ENCODE measurements at regions not wholly inside any gene's neighbourhood (a gene's known extent, or its start where the extent isn't known, plus 50 kb on each side); places are given as distances from the start of the nearest gene placed in this dataset.

- Histone ChIP-seq H3K27me3 (ENCODE audit: insufficient read depth, low read depth, low read length) (no peaks in the 10 kb centered on the region), H3K4me3 (ENCODE audit: low read length) (no peak overlapping the region), H4K20me1 (ENCODE audit: insufficient read depth) (no peaks in the 10 kb centered on the region), H3K9me2 (ENCODE audit: insufficient read depth, low read length) (no peaks in the 10 kb centered on the region), H3F3A (ENCODE audit: insufficient read depth, low read length, poor library complexity, severe bottlenecking) (no peaks in the 10 kb centered on the region), H3K36me3 (ENCODE audit: insufficient read depth, low read length) (no peaks in the 10 kb centered on the region), H2AFZ (ENCODE audit: low read depth, low read length) (no peak overlapping the region), H3K9me3 (ENCODE audit: low read length) (no peaks in the 10 kb centered on the region), H3K9ac (ENCODE audit: low read length) (no peak overlapping the region), H3K79me2 (replicated peaks; ENCODE audit: insufficient read depth, low read length) (no peaks in the 10 kb centered on the region), H3K27ac (ENCODE audit: low read length) (no peak overlapping the region), H3K4me2 (ENCODE audit: low read length) (no peak overlapping the region)
- TF ChIP-seq, protein P1, sequence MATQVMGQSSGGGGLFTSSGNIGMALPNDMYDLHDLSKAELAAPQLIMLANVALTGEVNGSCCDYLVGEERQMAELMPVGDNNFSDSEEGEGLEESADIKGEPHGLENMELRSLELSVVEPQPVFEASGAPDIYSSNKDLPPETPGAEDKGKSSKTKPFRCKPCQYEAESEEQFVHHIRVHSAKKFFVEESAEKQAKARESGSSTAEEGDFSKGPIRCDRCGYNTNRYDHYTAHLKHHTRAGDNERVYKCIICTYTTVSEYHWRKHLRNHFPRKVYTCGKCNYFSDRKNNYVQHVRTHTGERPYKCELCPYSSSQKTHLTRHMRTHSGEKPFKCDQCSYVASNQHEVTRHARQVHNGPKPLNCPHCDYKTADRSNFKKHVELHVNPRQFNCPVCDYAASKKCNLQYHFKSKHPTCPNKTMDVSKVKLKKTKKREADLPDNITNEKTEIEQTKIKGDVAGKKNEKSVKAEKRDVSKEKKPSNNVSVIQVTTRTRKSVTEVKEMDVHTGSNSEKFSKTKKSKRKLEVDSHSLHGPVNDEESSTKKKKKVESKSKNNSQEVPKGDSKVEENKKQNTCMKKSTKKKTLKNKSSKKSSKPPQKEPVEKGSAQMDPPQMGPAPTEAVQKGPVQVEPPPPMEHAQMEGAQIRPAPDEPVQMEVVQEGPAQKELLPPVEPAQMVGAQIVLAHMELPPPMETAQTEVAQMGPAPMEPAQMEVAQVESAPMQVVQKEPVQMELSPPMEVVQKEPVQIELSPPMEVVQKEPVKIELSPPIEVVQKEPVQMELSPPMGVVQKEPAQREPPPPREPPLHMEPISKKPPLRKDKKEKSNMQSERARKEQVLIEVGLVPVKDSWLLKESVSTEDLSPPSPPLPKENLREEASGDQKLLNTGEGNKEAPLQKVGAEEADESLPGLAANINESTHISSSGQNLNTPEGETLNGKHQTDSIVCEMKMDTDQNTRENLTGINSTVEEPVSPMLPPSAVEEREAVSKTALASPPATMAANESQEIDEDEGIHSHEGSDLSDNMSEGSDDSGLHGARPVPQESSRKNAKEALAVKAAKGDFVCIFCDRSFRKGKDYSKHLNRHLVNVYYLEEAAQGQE (IDR thresholded peaks at IDR 0.05; ENCODE audit: borderline replicate concordance), result no peak
- no peak for TF ChIP-seq EP300 (conservative IDR thresholded peaks at IDR 0.05; ENCODE audit: poor library complexity, severe bottlenecking)
- TF ChIP-seq MXI1 (conservative IDR thresholded peaks at IDR 0.05; ENCODE audit: poor library complexity, severe bottlenecking), result no peak
- no peak for TF ChIP-seq EZH2 (IDR thresholded peaks at IDR 0.05; ENCODE audit: borderline replicate concordance, insufficient read depth, low read length, poor library complexity, severe bottlenecking)
- no peak for TF ChIP-seq SMC3 (conservative IDR thresholded peaks at IDR 0.05; ENCODE audit: poor library complexity)
- no peak for TF ChIP-seq CTCF (IDR thresholded peaks at IDR 0.05; ENCODE audit: poor library complexity, severe bottlenecking)
- no peak for TF ChIP-seq TAF1 (IDR thresholded peaks at IDR 0.05; ENCODE audit: low read depth)
- TF ChIP-seq RAD21 (conservative IDR thresholded peaks at IDR 0.05), result no peak
- TF ChIP-seq POLR2AphosphoS5 (IDR thresholded peaks at IDR 0.05), result no peak
Observed at GRCh38 chr4:22997358-22998224, 304.9 kb downstream of the GBA3 start.

- H3K9me2 ChIP-seq (ENCODE audit: insufficient read depth, low read length), result no peaks in the 10 kb centered on the region
- H3K27me3 ChIP-seq (ENCODE audit: insufficient read depth, low read depth, low read length), result no peaks in the 10 kb centered on the region
- H3K9ac ChIP-seq (ENCODE audit: low read length), result no peak overlapping the region
- H3K4me3 ChIP-seq (ENCODE audit: low read length), result no peak overlapping the region
- no peaks in the 10 kb centered on the region for H3F3A ChIP-seq (ENCODE audit: insufficient read depth, low read length, poor library complexity, severe bottlenecking)
- H3K36me3 ChIP-seq (ENCODE audit: insufficient read depth, low read length), result no peaks in the 10 kb centered on the region
- H3K27ac ChIP-seq (ENCODE audit: low read length), result no peak overlapping the region
- TF ChIP-seq MXI1 (conservative IDR thresholded peaks at IDR 0.05; ENCODE audit: poor library complexity, severe bottlenecking), result no peak
- no peak for TF ChIP-seq POLR2AphosphoS5 (IDR thresholded peaks at IDR 0.05)
- TF ChIP-seq SMC3 (conservative IDR thresholded peaks at IDR 0.05; ENCODE audit: poor library complexity), result no peak
- no peak for TF ChIP-seq CTCF (IDR thresholded peaks at IDR 0.05; ENCODE audit: poor library complexity, severe bottlenecking)
- no peak for TF ChIP-seq RAD21 (conservative IDR thresholded peaks at IDR 0.05)
- no peak for TF ChIP-seq EZH2 (IDR thresholded peaks at IDR 0.05; ENCODE audit: borderline replicate concordance, insufficient read depth, low read length, poor library complexity, severe bottlenecking)
- TF ChIP-seq, protein P1 (IDR thresholded peaks at IDR 0.05; ENCODE audit: borderline replicate concordance), result no peak
- no peak for TF ChIP-seq EP300 (conservative IDR thresholded peaks at IDR 0.05; ENCODE audit: poor library complexity, severe bottlenecking)
- no peak for TF ChIP-seq TAF1 (IDR thresholded peaks at IDR 0.05; ENCODE audit: low read depth)
- H3K4me2 ChIP-seq (ENCODE audit: low read length), result no peak overlapping the region
- no peaks in the 10 kb centered on the region for H4K20me1 ChIP-seq (ENCODE audit: insufficient read depth)
- H2AFZ ChIP-seq (ENCODE audit: low read depth, low read length), result no peak overlapping the region
- H3K9me3 ChIP-seq (ENCODE audit: low read length), result no peaks in the 10 kb centered on the region
- H3K79me2 ChIP-seq (replicated peaks; ENCODE audit: insufficient read depth, low read length), result no peaks in the 10 kb centered on the region
Observed at GRCh38 chr4:22991576-22991975, 298.8 kb downstream of the GBA3 start.

All from neural cell (in vitro differentiated cells).